Activated T-cell treated with anti-CD3 and anti-CD28 coated beads, Interleukin-2, amount 50 U/mL, for 1 hour (primary cell): ENCODE measurements at regions not wholly inside any gene's neighbourhood (a gene's known extent, or its start where the extent isn't known, plus 50 kb on each side); places are given as distances from the start of the nearest gene placed in this dataset.

ENCODE experiments used
- DNase-seq: peaks from one replicate; pipeline ENCODE4 v3.0.0-alpha.2; 2020

- DNase-seq: no peak
These were observed 126.1 kb upstream of the FUT8 start for GRCh38 chr14:65286443-65286842.

- peak; percentile 70 for DNase-seq
These were observed 125.0 kb upstream of the FUT8 start for GRCh38 chr14:65287264-65288131.

- no peak for DNase-seq
These were observed 121.7 kb upstream of the FUT8 start for GRCh38 chr14:65290830-65291229.

GRCh38 chr14:65291531-65291930 is 121.0 kb upstream of the FUT8 start:
- no peak for DNase-seq

GRCh38 chr14:65294816-65295215 is 117.7 kb upstream of the FUT8 start:
- no peak for DNase-seq

GRCh38 chr14:65296402-65296801 is 116.1 kb upstream of the FUT8 start:
- DNase-seq: no peak

GRCh38 chr14:65296876-65297275 is 115.7 kb upstream of the FUT8 start:
- DNase-seq: no peak

- no peak for DNase-seq
These were observed 114.8 kb upstream of the FUT8 start for GRCh38 chr14:65297744-65298143.

GRCh38 chr14:65299826-65300225 is 112.7 kb upstream of the FUT8 start:
- no peak for DNase-seq

GRCh38 chr14:65301862-65302539 is 110.5 kb upstream of the FUT8 start:
- DNase-seq: no peak

- no peak for DNase-seq
These were observed 109.8 kb upstream of the FUT8 start for GRCh38 chr14:65302571-65303189.

GRCh38 chr14:65303190-65303898 is 109.2 kb upstream of the FUT8 start:
- DNase-seq: no peak

GRCh38 chr14:65303899-65304222 is 108.7 kb upstream of the FUT8 start:
- DNase-seq: no peak

- DNase-seq: no peak
These were observed 108.3 kb upstream of the FUT8 start for GRCh38 chr14:65304239-65304638.

GRCh38 chr14:65304963-65305362 is 107.6 kb upstream of the FUT8 start:
- DNase-seq: no peak

GRCh38 chr14:65308536-65308935 is 104.0 kb upstream of the FUT8 start:
- no peak for DNase-seq

- no peak for DNase-seq
These were observed 102.0 kb upstream of the FUT8 start for GRCh38 chr14:65310568-65310967.

- DNase-seq: no peak
These were observed 99.7 kb upstream of the FUT8 start for GRCh38 chr14:65312859-65313258.

- DNase-seq: no peak
These were observed 93.7 kb upstream of the FUT8 start for GRCh38 chr14:65318636-65319506.

GRCh38 chr14:65320661-65321308 is 91.7 kb upstream of the FUT8 start:
- no peak for DNase-seq

GRCh38 chr14:65321370-65321875 is 91.1 kb upstream of the FUT8 start:
- DNase-seq: no peak

GRCh38 chr14:65329481-65329880 is 83.0 kb upstream of the FUT8 start:
- DNase-seq: no peak
